DND-41 (cell line): ENCODE measurements at regions not wholly inside any gene's neighbourhood (a gene's known extent, or its start where the extent isn't known, plus 50 kb on each side); places are given as distances from the start of the nearest gene placed in this dataset.

ENCODE experiments used
- ATAC-seq: fragments of 200-7000 bp; cut with Tn5 transposase; 3 replicates; pipeline ENCODE4 v1.9.1; 2021; ENCODE audit warnings: low read depth; ENCODE audit not compliant: insufficient read depth
- DNase-seq: peaks from one replicate; pipeline ENCODE4 v3.0.0-alpha.2; 2020
- H2AFZ ChIP-seq: 2 replicates; pipeline ENCODE4 v1.6.0; 2012; ENCODE audit warnings: low read depth, low read length
- H3K27ac ChIP-seq: 2 replicates; pipeline ENCODE4 v1.5.1; 2012; ENCODE audit warnings: low read length, inconsistent platforms
- H3K27me3 ChIP-seq: fragments of 200-600 bp; sonication (generic); 2 replicates; pipeline ENCODE4 v1.6.0; 2012; ENCODE audit warnings: low read length, mild to moderate bottlenecking, inconsistent platforms; ENCODE audit not compliant: insufficient read depth, poor library complexity
- H3K36me3 ChIP-seq: 2 replicates; pipeline ENCODE4 v1.5.1; 2012; ENCODE audit warnings: low read length, inconsistent platforms; ENCODE audit not compliant: insufficient read depth
- H3K4me1 ChIP-seq: 2 replicates; pipeline ENCODE4 v1.5.1; 2012; ENCODE audit warnings: mild to moderate bottlenecking, low read length; ENCODE audit not compliant: insufficient read depth
- H3K4me2 ChIP-seq: 2 replicates; pipeline ENCODE4 v1.6.0; 2012; ENCODE audit warnings: mild to moderate bottlenecking, moderate library complexity, low read length, inconsistent platforms; ENCODE audit not compliant: insufficient read depth
- H3K4me3 ChIP-seq, 2 experiments: fragments of 200-600 bp in 1 of 2; shearing (Covaris generic) in 1 of 2; 2 replicates each; pipeline ENCODE4 v1.5.1; 2012 to 2016; ENCODE audit warnings: inconsistent platforms in 2 of 2, low read length in 2 of 2, mild to moderate bottlenecking in 2 of 2, low read depth in 1 of 2, moderate library complexity in 1 of 2
- H3K79me2 ChIP-seq: 2 replicates; pipeline ENCODE4 v1.6.0; 2012; ENCODE audit warnings: low read length, inconsistent platforms; ENCODE audit not compliant: insufficient read depth
- H3K9ac ChIP-seq: 2 replicates; pipeline ENCODE4 v1.6.0; 2012; ENCODE audit warnings: low read depth, mild to moderate bottlenecking, inconsistent platforms, low read length, moderate library complexity
- H3K9me3 ChIP-seq: 2 replicates; pipeline ENCODE4 v1.5.1; 2012; ENCODE audit warnings: low read length, moderate library complexity, mild to moderate bottlenecking, inconsistent platforms; ENCODE audit not compliant: insufficient read depth, severe bottlenecking
- H4K20me1 ChIP-seq: 2 replicates; pipeline ENCODE4 v1.6.0; 2012; ENCODE audit warnings: low read length; ENCODE audit not compliant: insufficient read depth
- CTCF ChIP-seq: IDR thresholded peaks from 2 replicates; pipeline ENCODE4 v1.5.1; 2012; ENCODE audit warnings: borderline replicate concordance, low read length, moderate library complexity, mild to moderate bottlenecking; ENCODE audit not compliant: poor library complexity, severe bottlenecking; ENCODE audit errors: extremely low read depth
- EZH2 ChIP-seq: IDR thresholded peaks from 3 replicates; pipeline ENCODE4 v1.6.1; 2012; ENCODE audit warnings: borderline replicate concordance, low read depth, mild to moderate bottlenecking, moderate library complexity, low read length, inconsistent platforms; ENCODE audit not compliant: severe bottlenecking

DNA sequence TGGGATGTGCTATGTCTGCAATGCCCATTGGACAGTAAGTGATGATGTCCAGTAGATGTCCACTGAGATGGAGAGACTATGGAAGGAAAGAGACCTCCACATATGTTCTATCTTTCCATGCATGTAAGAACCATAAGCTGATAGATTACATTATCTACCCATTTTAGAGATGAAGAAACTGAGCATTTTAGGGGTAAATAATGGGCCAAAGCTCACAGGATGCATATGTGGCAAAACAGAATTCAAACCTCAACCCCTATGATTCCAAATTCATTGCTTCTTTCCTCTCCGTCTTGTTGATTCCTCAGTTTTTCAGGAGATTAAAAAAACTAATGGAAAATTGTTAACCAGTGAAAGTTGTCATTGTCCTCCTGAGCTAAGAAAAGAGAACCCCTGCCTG is 200.7 kb upstream of the PWP1 start:
- DNase-seq (no peak), ATAC-seq (no peak)
- no peaks in the 10 kb centered on the region for H3K4me1 ChIP-seq
- no peaks in the 10 kb centered on the region for H3K79me2 ChIP-seq
- H3K9me3 ChIP-seq = no peaks in the 10 kb centered on the region
- TF ChIP-seq EZH2 = no peak
- no peak for TF ChIP-seq CTCF
- H4K20me1 ChIP-seq = no peaks in the 10 kb centered on the region; the same call in 1 of the 2 replicates
- no peak overlapping the region for H3K9ac ChIP-seq
- H3K27me3 ChIP-seq = no peaks in the 10 kb centered on the region
- no peak overlapping the region for H3K4me2 ChIP-seq
- H3K36me3 ChIP-seq = no peaks in the 10 kb centered on the region
- H2AFZ ChIP-seq = no peak overlapping the region
- H3K27ac ChIP-seq = no peak overlapping the region
- no peak overlapping the region for H3K4me3 ChIP-seq

DNA sequence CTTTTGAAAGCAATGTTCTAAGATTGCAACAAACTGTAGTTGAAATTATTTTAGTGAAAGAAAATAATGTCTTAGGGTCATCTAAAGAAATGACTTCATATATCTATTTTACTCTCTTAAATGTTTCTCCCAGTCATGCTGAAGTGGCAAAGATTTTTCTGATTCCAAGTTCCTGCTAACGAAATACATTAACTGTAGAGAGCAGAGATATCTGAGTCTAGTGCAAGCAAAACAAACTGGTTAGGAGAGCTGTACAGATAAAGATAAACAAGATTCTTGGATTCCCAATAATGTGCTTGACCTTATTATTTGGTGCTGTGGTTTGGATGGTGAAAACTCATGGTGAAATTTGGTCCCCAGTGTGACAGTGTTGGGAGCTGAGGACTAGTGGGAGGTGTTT is 199.9 kb upstream of the PWP1 start:
- no peak for ATAC-seq
- no peak overlapping the region for H3K9ac ChIP-seq
- no peak overlapping the region for H3K4me3 ChIP-seq
- H3K79me2 ChIP-seq = no peaks in the 10 kb centered on the region
- H3K36me3 ChIP-seq = no peaks in the 10 kb centered on the region
- H4K20me1 ChIP-seq = no peaks in the 10 kb centered on the region; the same call in 1 of the 2 replicates
- H3K9me3 ChIP-seq = no peaks in the 10 kb centered on the region
- H3K27me3 ChIP-seq = no peaks in the 10 kb centered on the region
- no peak overlapping the region for H3K4me2 ChIP-seq
- no peaks in the 10 kb centered on the region for H3K4me1 ChIP-seq
- H3K27ac ChIP-seq = no peak overlapping the region
- DNase-seq = no peak
- no peak overlapping the region for H2AFZ ChIP-seq
- TF ChIP-seq CTCF (no peak), EZH2 (no peak)

DNA sequence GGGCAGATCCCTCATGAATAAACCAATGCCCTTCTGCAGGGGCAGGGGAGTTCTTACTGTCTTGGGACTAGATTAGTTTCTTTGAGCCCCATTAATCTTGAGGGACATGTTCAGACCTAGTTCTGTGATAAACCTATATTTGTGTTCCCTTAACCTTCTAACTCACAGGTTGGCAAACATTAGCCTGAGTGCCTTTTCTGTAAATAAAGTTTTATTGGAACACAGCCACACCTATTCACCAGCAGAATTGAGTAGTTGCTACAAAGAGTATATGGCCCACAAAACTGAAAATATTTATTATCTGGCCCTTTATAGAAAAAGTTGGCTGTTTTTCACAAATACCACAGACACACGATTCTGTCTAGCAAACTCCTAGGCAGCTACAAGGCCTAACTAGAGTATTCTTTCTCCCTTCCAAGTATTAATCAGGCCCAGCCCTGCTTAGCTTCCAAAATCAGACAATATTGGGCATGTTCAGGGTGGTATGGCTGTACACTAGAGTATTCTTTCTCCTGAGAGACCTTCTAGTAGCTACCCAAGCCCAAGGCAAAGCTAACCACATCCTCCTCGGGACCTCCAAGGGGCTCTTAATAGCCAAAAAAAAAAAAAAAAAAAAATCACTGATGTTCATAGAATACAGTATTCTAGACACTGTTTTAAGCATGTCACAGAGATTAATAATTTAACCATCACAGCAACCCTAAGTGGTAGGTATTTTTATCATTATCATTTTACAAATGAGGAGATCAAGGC is 199.3 kb upstream of the PWP1 start:
- Histone ChIP-seq H3K4me3 (no peak overlapping the region), H3K27me3 (no peaks in the 10 kb centered on the region), H3K79me2 (no peaks in the 10 kb centered on the region), H3K9ac (no peak overlapping the region), H3K4me2 (no peak overlapping the region), H4K20me1 (no peaks in the 10 kb centered on the region; the same call in 1 of the 2 replicates), H3K4me1 (no peaks in the 10 kb centered on the region), H3K9me3 (no peaks in the 10 kb centered on the region), H2AFZ (no peak overlapping the region), H3K27ac (no peak overlapping the region), H3K36me3 (no peaks in the 10 kb centered on the region)
- ATAC-seq (no peak), DNase-seq (no peak)
- no peak for TF ChIP-seq CTCF
- TF ChIP-seq EZH2 = no peak
